ENCODE measurements at regions not wholly inside any gene's neighbourhood (a gene's known extent, or its start where the extent isn't known, plus 50 kb on each side); places are given as distances from the start of the nearest gene placed in this dataset.

DNA sequence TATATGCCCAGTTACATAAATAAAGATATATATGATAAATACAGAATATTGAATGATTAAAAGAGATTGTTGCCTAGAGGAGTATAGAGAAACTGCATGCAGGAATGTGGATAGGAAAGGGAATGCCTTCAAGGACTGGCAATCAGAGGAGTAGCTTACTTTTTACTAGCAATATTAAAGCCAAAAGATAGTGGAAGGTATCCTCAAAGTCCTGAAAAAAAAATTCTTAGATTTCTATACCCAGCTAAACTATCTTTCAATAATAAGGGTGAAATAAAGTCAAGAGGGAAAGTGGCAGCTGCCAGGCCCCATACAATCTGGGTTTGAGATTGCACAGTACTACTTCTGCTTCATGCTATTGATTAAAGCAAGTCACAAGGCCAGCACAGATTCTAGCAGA, 733.2 kb downstream of the GATA3 start:
- Mint-ChIP-seq H3K4me3 (no peak overlapping the region), H3K9me3 (peaks cover 23 to 28% of the 10 kb centered on the region in 2 donors), H3K27ac (no peak overlapping the region), H3K4me1 (no peaks in the 10 kb centered on the region), H3K27me3 (no peaks in the 10 kb centered on the region)
- no peak for ATAC-seq
- DNase-seq = no peak

DNA sequence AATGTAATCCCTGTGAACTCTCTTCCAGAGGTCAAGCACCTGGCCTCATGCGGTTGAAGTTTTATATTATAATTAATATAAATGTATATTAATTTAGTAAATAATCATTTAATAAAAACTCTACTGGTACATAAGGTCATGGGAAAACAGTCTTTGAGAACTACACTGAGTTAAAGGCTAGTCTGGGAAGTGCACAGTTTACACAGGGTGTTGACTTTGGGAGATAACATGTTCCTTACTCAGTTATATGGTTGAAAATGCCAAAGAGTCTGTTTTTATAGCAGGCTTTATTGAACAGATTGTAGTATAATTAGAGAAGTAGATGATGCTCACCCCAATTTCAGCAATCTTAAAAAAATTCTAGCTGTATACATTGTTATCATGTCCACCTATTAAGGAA, 735.9 kb downstream of the GATA3 start:
- H3K4me1 Mint-ChIP-seq = no peaks in the 10 kb centered on the region
- H3K27ac Mint-ChIP-seq = no peak overlapping the region
- H3K9me3 Mint-ChIP-seq = peaks cover 27 to 45% of the 10 kb centered on the region in 2 donors
- no peak overlapping the region for H3K4me3 Mint-ChIP-seq
- no peaks in the 10 kb centered on the region for H3K27me3 Mint-ChIP-seq
- DNase-seq (no peak), ATAC-seq (no peak)

DNA sequence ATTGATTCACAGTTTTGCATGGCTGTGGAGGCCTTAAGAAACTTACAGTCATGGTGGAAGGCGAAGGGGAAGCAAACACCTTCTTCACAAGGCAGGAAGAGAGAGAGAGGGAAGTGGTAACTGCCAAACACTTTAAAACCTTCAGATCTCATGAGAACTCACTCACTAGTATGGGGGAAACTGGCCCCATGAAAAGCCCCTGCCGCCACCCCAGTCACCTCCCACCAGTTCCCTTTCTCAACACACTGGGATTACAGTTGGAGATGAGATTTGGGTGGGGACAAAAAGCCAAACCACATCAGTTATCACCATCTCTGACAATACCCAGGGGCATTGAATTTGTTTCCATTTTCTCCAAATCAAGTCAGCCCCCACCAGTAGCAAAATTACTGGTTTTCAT, 740.4 kb downstream of the GATA3 start:
- DNase-seq (no peak), ATAC-seq (no peak)
- Mint-ChIP-seq H3K27ac (no peak overlapping the region), H3K4me3 (no peak overlapping the region), H3K27me3 (no peaks in the 10 kb centered on the region), H3K4me1 (no peaks in the 10 kb centered on the region), H3K9me3 (peaks cover 4 to 16% of the 10 kb centered on the region in 2 donors)

- H3K4me3 Mint-ChIP-seq = no peak overlapping the region
- ATAC-seq = no peak
- peaks cover 0 to 3% of the 10 kb centered on the region in 2 donors for H3K9me3 Mint-ChIP-seq
- H3K27ac Mint-ChIP-seq = no peak overlapping the region
- peaks cover 9% of the 10 kb centered on the region for H3K4me1 Mint-ChIP-seq
- DNase-seq = no peak
- no peaks in the 10 kb centered on the region for H3K27me3 Mint-ChIP-seq
These were observed 745.9 kb downstream of the GATA3 start for GRCh38 chr10:8800426-8800825.

DNA sequence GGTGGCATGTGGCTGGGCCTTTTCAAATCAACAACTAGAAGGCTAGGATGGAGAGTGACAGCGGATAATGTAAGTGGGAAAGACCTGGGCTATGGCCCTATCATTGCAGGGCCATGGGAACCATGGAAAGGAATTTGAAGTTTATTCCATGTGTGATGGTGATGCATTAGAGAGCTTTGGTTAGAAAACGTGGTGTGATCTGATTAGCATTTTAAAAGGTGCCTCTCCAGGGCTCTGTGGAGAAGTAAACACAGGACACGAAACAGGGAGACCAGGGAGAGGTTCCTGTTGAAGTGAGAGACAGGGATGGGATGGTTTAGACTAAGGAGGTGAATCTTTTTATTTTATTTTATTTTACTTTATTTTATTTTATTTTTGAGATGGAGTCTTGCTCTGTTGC, 749.5 kb downstream of the GATA3 start:
- Mint-ChIP-seq H3K27ac (no peak overlapping the region), H3K9me3 (peaks cover 8 to 9% of the 10 kb centered on the region in 2 donors), H3K4me3 (no peak overlapping the region), H3K4me1 (peaks cover 9% of the 10 kb centered on the region), H3K27me3 (no peaks in the 10 kb centered on the region)
- DNase-seq (no peak), ATAC-seq (no peak)

DNA sequence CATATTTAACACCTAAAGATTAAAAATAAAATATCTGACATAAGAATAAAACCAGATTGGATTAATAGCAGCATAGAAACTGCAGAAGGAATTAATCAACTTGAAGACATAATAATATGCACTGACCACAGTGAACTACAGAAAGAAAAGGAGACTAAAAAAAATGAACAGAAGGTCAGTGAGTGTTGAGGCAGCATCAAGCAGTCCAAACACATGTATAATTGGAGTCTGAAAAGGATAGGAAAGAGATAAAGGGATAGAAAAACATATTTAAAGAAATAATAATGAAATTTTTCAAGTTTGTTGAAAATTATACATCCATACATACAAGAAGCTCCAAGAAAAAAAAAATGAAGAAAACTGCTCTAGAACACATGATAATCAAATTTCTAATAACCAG, 756.2 kb downstream of the GATA3 start:
- H3K4me1 Mint-ChIP-seq = no peaks in the 10 kb centered on the region
- ATAC-seq (no peak), DNase-seq (no peak)
- H3K4me3 Mint-ChIP-seq = no peak overlapping the region
- no peaks in the 10 kb centered on the region for H3K27me3 Mint-ChIP-seq
- no peak overlapping the region for H3K27ac Mint-ChIP-seq
- peaks cover 8 to 10% of the 10 kb centered on the region in 2 donors for H3K9me3 Mint-ChIP-seq

DNA sequence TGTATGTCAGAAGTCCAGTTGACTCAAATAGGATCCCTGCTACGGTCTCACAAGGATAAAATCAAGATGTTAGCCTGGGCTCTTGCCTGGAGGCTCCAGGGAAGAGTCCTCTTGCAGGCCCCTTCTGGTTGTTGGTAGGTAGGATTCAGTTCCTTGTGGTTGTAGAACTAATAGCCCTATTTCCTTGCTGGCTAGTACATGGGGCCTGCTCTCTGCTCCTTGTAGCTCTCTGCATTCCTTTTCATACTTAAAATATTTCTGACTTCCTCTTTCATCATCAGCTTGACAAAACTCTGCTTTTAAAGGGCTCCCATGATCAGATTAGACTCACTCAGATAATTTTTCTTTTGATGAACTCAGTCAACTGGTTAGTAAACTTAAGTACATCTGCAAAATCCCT, 756.7 kb downstream of the GATA3 start:
- peaks cover 6 to 9% of the 10 kb centered on the region in 2 donors for H3K9me3 Mint-ChIP-seq

DNA sequence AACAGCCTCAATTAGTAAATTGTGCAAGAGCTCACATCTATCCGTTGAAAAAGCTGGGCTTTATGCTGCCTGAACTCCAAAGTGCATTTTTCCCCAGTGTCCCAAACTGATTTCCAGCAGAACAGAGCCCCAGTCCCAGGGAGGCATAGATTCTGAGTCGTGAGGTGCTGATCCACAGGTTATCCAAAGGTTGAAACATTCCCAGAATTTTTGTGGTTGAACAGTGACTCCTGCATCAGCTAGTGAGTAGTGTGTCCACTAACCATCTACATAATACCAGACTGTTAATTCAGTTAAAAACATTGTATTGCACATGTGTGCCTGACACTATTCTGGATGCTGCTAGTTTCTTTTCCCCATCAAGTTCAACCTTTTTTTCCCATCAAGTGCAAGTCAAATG, 761.5 kb downstream of the GATA3 start:
- Mint-ChIP-seq H3K4me1 (no peaks in the 10 kb centered on the region), H3K4me3 (no peak overlapping the region), H3K9me3 (no peaks in the 10 kb centered on the region), H3K27ac (no peak overlapping the region), H3K27me3 (no peaks in the 10 kb centered on the region)
- DNase-seq (no peak), ATAC-seq (no peak)

More for the DNA sequence above, 756.7 kb downstream of the GATA3 start:
- Mint-ChIP-seq H3K27ac (no peak overlapping the region), H3K27me3 (no peaks in the 10 kb centered on the region), H3K4me3 (no peak overlapping the region), H3K4me1 (no peaks in the 10 kb centered on the region)
- DNase-seq (no peak), ATAC-seq (no peak)

GRCh38 chr10:8817299-8817698, 762.8 kb downstream of the GATA3 start:
- Mint-ChIP-seq H3K4me3 (no peak overlapping the region), H3K27ac (no peak overlapping the region), H3K4me1 (no peaks in the 10 kb centered on the region), H3K27me3 (no peaks in the 10 kb centered on the region), H3K9me3 (no peaks in the 10 kb centered on the region)
- DNase-seq = no peak
- ATAC-seq = no peak

GRCh38 chr10:8825611-8826010, 771.1 kb downstream of the GATA3 start:
- no peaks in the 10 kb centered on the region for H3K9me3 Mint-ChIP-seq
- no peak overlapping the region for H3K4me3 Mint-ChIP-seq
- H3K27ac Mint-ChIP-seq = no peak overlapping the region
- no peak for DNase-seq
- H3K4me1 Mint-ChIP-seq = no peaks in the 10 kb centered on the region
- ATAC-seq = no peak
- H3K27me3 Mint-ChIP-seq = no peaks in the 10 kb centered on the region

GRCh38 chr10:8829592-8829991, 775.1 kb downstream of the GATA3 start:
- Mint-ChIP-seq H3K4me1 (no peaks in the 10 kb centered on the region), H3K4me3 (no peak overlapping the region), H3K27me3 (no peaks in the 10 kb centered on the region), H3K9me3 (no peaks in the 10 kb centered on the region), H3K27ac (no peak overlapping the region)
- ATAC-seq (no peak), DNase-seq (no peak)

DNA sequence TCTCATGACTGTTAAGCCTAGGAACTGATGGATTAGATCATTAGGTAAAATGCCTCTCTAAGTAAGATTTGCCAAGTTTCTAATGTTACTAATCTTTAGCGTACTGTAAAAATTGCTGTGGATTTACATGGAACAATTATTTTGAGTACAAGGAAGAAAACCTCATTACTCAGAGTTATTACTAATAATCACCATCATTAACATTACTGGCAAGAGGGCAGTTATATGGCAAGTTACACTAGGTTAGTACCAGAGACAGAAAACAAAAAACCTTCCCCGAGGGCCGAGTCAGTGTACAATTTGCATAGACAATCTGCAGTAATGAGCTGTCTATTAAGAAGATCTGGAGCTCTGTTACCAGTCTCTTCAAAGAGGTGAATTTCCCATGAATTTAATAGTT, 775.6 kb downstream of the GATA3 start:
- no peak for ATAC-seq
- H3K27ac Mint-ChIP-seq = no peak overlapping the region

DNA sequence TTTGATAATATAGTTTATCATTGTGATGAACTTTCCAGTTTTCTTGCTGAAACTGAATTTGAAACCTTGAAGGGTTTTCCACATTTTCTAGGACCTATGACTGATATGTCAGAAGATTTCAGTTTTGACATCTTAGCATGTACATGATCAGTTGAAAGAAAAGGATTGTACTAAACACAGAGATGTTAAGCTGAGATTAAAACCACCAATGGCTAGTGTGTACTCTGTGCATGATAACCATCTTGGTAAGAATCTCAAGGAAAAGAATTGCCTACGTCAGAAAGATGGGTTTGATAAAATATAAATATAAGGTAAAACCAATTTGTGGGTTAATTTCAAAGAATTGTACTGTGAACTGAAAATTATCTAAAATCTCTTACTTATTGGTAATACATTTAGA, 776.4 kb downstream of the GATA3 start:
- H3K27ac Mint-ChIP-seq = no peak overlapping the region
- no peak for ATAC-seq
- peaks cover 4% of the 10 kb centered on the region for H3K4me1 Mint-ChIP-seq
- H3K9me3 Mint-ChIP-seq = no peaks in the 10 kb centered on the region
- H3K4me3 Mint-ChIP-seq = no peak overlapping the region
- no peak for DNase-seq
- no peaks in the 10 kb centered on the region for H3K27me3 Mint-ChIP-seq

More for the DNA sequence above, 775.6 kb downstream of the GATA3 start:
- Mint-ChIP-seq H3K4me1 (peaks cover 2% of the 10 kb centered on the region), H3K9me3 (no peaks in the 10 kb centered on the region), H3K4me3 (no peak overlapping the region), H3K27me3 (no peaks in the 10 kb centered on the region)
- no peak for DNase-seq

DNA sequence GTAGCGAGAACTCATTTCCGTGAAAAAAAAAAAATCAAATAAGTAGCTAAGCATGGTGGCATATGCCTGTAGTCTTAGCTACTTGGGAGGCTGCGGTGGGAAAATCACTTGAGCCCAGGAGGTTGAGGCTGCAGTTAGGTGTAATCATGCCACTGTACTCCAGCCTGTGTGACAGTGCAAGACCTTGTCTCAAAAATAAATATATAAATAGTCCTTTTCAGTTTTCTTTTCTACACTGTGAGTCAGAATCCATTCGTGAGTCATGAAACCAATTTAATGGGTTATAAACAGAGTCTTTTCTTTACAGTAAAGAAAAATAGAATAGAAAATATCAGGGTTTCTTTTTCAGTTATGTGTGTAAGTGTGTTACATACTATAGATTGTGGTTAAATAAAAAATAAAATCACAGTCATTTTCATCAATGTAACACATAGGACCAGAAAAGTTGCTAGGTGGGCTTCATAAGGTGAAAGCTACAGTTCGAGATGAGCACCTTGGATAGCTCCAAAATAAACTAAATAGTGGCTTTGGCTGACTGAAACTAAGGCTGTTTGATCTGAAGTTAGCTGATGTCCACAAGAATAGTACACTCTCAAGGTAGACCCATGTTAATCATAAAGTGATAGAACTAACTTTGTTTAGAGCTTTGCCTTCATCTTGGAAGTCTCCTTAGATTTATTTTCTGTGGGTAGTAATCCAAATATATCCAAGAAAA, 781.1 kb downstream of the GATA3 start:
- DNase-seq (no peak), ATAC-seq (no peak)

GRCh38 chr10:8840356-8840755, 785.9 kb downstream of the GATA3 start:
- no peaks in the 10 kb centered on the region for H3K27me3 Mint-ChIP-seq
- no peak for ATAC-seq
- H3K4me3 Mint-ChIP-seq = no peak overlapping the region
- H3K9me3 Mint-ChIP-seq = peaks cover 17 to 25% of the 10 kb centered on the region in 2 donors
- H3K4me1 Mint-ChIP-seq = no peaks in the 10 kb centered on the region
- no peak for DNase-seq
- H3K27ac Mint-ChIP-seq = no peak overlapping the region

More for the DNA sequence above, 781.1 kb downstream of the GATA3 start:
- Mint-ChIP-seq H3K4me3 (no peak overlapping the region), H3K9me3 (peaks cover 17% of the 10 kb centered on the region in 2 donors), H3K27me3 (no peaks in the 10 kb centered on the region), H3K4me1 (peaks cover 4% of the 10 kb centered on the region), H3K27ac (no peak overlapping the region)

DNA sequence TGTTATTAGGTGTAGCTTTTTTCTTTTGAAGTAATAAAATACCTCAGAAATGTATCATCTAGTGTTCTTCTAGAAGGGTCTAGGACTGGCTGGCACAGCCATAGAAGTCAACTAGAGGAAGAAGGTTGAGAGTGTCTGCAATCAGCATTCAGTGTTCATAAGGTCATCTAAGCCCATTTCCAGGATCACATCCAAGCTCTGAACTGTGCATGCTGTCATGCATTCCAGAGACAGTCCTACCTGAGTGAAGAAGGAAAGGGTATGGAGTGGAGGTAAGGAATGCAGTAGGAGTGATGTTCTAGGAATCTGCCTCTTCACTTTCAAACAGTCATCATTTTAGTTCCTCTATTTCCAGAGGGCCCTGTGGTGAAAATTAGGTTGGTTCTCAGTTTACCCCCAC, 789.7 kb downstream of the GATA3 start:
- H3K9me3 Mint-ChIP-seq = peaks cover 0 to 15% of the 10 kb centered on the region in 2 donors
- H3K27me3 Mint-ChIP-seq = no peaks in the 10 kb centered on the region
- no peak overlapping the region for H3K27ac Mint-ChIP-seq
- no peak overlapping the region for H3K4me3 Mint-ChIP-seq
- ATAC-seq = no peak
- no peaks in the 10 kb centered on the region for H3K4me1 Mint-ChIP-seq
- DNase-seq = no peak

DNA sequence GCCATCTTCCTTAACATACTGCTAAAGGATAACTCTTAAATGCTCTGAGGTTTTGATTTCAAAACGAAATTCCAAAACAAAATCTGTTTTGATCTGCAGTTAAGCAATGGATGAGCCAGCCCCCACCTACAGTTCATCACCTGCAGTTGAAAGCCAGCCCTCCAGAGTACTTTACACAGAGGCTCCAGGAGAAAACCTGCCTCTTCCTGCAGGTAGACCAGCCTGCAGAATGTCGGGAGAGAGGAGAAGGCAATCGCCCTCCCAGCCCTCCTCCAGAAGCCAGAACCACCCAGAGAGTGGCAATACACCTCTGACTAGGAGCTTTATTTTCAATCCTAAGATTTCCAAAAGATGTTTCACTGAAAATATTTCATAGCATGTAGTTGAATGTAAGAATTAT, 798.1 kb downstream of the GATA3 start:
- Mint-ChIP-seq H3K4me1 (no peaks in the 10 kb centered on the region), H3K27ac (no peak overlapping the region), H3K4me3 (no peak overlapping the region), H3K27me3 (no peaks in the 10 kb centered on the region), H3K9me3 (no peaks in the 10 kb centered on the region)
- DNase-seq (no peak), ATAC-seq (no peak)
